NCI-H82 treated with DMSO at 0.1 percent for 48 hours (cell line): ENCODE measurements at regions not wholly inside any gene's neighbourhood (a gene's known extent, or its start where the extent isn't known, plus 50 kb on each side); places are given as distances from the start of the nearest gene placed in this dataset.
"Not testable (repeated sequence)": the region's sequence is repeated elsewhere in the genome, so short reads cannot be mapped to it uniquely, and the experiment has no call there.

Experiments
- DNase-seq: peaks from one replicate; lab custom pipeline; 2025; ENCODE audit not compliant: unreplicated experiment; lab: John Stamatoyannopoulos, UW

GRCh38 chrX:82292803-82293202 is 1090.9 kb downstream of the SH3BGRL start:
- DNase-seq: no peak

GRCh38 chrX:82320569-82320968 is 1118.7 kb downstream of the SH3BGRL start:
- DNase-seq: no peak

- DNase-seq: no peak
These were observed 1131.7 kb downstream of the SH3BGRL start for GRCh38 chrX:82333575-82333974.

- DNase-seq: no peak
These were observed 1133.9 kb downstream of the SH3BGRL start for GRCh38 chrX:82335772-82336171.

- DNase-seq: no peak
These were observed 1140.6 kb downstream of the SH3BGRL start for GRCh38 chrX:82342531-82342930.

- DNase-seq: no peak
These were observed 1145.5 kb upstream of the POU3F4 start for GRCh38 chrX:82362550-82362949.

- DNase-seq: no peak
These were observed 1145.1 kb upstream of the POU3F4 start for GRCh38 chrX:82362990-82363389.

GRCh38 chrX:82370978-82371646 is 1137.0 kb upstream of the POU3F4 start:
- DNase-seq: no peak

- no peak for DNase-seq
These were observed 1123.7 kb upstream of the POU3F4 start for GRCh38 chrX:82384401-82384800.

GRCh38 chrX:82412858-82413257 is 1095.2 kb upstream of the POU3F4 start:
- DNase-seq: peak; percentile 0

GRCh38 chrX:82442281-82442680 is 1065.8 kb upstream of the POU3F4 start:
- DNase-seq: no peak

- no peak for DNase-seq
These were observed 1056.4 kb upstream of the POU3F4 start for GRCh38 chrX:82451725-82452124.

- not testable (repeated sequence) for DNase-seq
These were observed 1052.2 kb upstream of the POU3F4 start for GRCh38 chrX:82455852-82456251.

- no peak for DNase-seq
These were observed 1049.8 kb upstream of the POU3F4 start for GRCh38 chrX:82458207-82458754.

GRCh38 chrX:82466994-82467393 is 1041.1 kb upstream of the POU3F4 start:
- no peak for DNase-seq
